Stimulated activated CD8-positive, alpha-beta memory T cell treated with anti-CD3 and anti-CD28 coated beads, Interleukin-4, amount 100 ng/mL, for 24 hours (primary cell): ENCODE measurements at regions not wholly inside any gene's neighbourhood (a gene's known extent, or its start where the extent isn't known, plus 50 kb on each side); places are given as distances from the start of the nearest gene placed in this dataset.
A peak's percentile ranks its signal among the peaks of the same experiment; 100 is the strongest.
"Not testable (repeated sequence)": the region's sequence is repeated elsewhere in the genome, so short reads cannot be mapped to it uniquely, and the experiment has no call there.

Source experiments
- DNase-seq: peaks from one replicate; pipeline ENCODE4 v3.0.0-alpha.2; 2020; ENCODE audit warnings: low read depth

GRCh38 chr3:29141918-29142275 lies 139.0 kb upstream of the RBMS3 start:
- no peak for DNase-seq

GRCh38 chr3:29143151-29143550 lies 137.7 kb upstream of the RBMS3 start:
- DNase-seq, result no peak

- no peak for DNase-seq
These were observed 136.5 kb upstream of the RBMS3 start for GRCh38 chr3:29144361-29144760.

- no peak for DNase-seq
These were observed 136.1 kb upstream of the RBMS3 start for GRCh38 chr3:29144807-29145206.

GRCh38 chr3:29145360-29145759 lies 135.5 kb upstream of the RBMS3 start:
- DNase-seq, result no peak

- no peak for DNase-seq
These were observed 128.5 kb upstream of the RBMS3 start for GRCh38 chr3:29152379-29152778.

GRCh38 chr3:29153811-29154210 lies 127.1 kb upstream of the RBMS3 start:
- peak; percentile 14 for DNase-seq

- no peak for DNase-seq
These were observed 124.7 kb upstream of the RBMS3 start for GRCh38 chr3:29156086-29156715.

GRCh38 chr3:29164825-29165224 lies 116.0 kb upstream of the RBMS3 start:
- DNase-seq, result no peak

- no peak for DNase-seq
These were observed 113.7 kb upstream of the RBMS3 start for GRCh38 chr3:29167180-29167579.

GRCh38 chr3:29168081-29168480 lies 112.8 kb upstream of the RBMS3 start:
- no peak for DNase-seq

- no peak for DNase-seq
These were observed 112.2 kb upstream of the RBMS3 start for GRCh38 chr3:29168696-29169095.

GRCh38 chr3:29169451-29169850 lies 111.4 kb upstream of the RBMS3 start:
- no peak for DNase-seq

- no peak for DNase-seq
These were observed 109.6 kb upstream of the RBMS3 start for GRCh38 chr3:29171043-29171990.

GRCh38 chr3:29176501-29176900 lies 104.4 kb upstream of the RBMS3 start:
- no peak for DNase-seq

- DNase-seq, result no peak
These were observed 101.8 kb upstream of the RBMS3 start for GRCh38 chr3:29178809-29179793.

GRCh38 chr3:29181149-29181780 lies 99.6 kb upstream of the RBMS3 start:
- DNase-seq, result no peak

GRCh38 chr3:29181872-29182271 lies 99.0 kb upstream of the RBMS3 start:
- no peak for DNase-seq

- DNase-seq, result not testable (repeated sequence)
These were observed 98.0 kb upstream of the RBMS3 start for GRCh38 chr3:29182828-29183227.

- DNase-seq, result peak; percentile 4
These were observed 97.4 kb upstream of the RBMS3 start for GRCh38 chr3:29183346-29184087.

- DNase-seq, result no peak
These were observed 95.2 kb upstream of the RBMS3 start for GRCh38 chr3:29185706-29186105.
